ENCODE measurements at regions not wholly inside any gene's neighbourhood (a gene's known extent, or its start where the extent isn't known, plus 50 kb on each side); places are given as distances from the start of the nearest gene placed in this dataset.

GRCh38 chr17:77666462-77666861 lies 292.0 kb upstream of the TNRC6C start:
- DNase-seq (ENCODE audit: low spot score) = no peak
- Histone ChIP-seq H3K9me3 (peaks cover 0 to 7% of the 10 kb centered on the region in 2 donors), H3K4me1 (peaks cover 0 to 11% of the 10 kb centered on the region in 2 donors)

DNA sequence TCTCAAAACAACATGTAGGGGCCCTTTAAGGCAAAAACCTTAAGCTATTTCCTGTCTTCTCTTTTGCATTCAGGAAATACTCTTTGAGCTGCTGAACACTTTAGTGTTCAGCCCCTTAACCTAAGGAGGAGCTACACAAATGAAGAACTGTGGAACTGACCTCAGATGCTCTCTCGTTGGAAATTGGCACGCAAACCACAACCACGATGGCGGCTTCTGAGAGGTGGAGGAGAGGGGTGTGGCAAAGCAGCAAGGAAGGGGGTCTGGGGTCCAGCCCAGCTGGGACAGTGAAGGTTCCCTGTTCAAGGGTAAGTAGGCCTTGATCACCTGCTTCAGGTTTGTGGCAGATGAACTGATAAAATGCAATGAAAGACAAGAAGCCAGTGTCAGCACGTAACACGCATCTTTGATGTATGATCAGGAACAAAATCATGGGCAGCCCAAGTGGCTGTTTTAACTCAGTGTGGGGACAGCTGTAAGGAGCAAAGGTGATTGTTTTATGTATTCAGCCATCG lies 291.6 kb upstream of the TNRC6C start:
- Histone ChIP-seq H3K9me3 (peaks cover 0 to 7% of the 10 kb centered on the region in 2 donors), H3K4me3 (no peak overlapping the region), H3K36me3 (no peaks in the 10 kb centered on the region), H3K27ac (no peak overlapping the region), H3K27me3 (no peaks in the 10 kb centered on the region), H3K4me1 (peaks cover 0 to 11% of the 10 kb centered on the region in 2 donors)
- DNase-seq (ENCODE audit: low spot score) = no peak
- no peak for TF ChIP-seq CTCF (IDR thresholded peaks at IDR 0.05)

More at GRCh38 chr17:77666462-77666861, 292.0 kb upstream of the TNRC6C start:
- Histone ChIP-seq H3K27ac (no peak overlapping the region), H3K4me3 (no peak overlapping the region), H3K36me3 (no peaks in the 10 kb centered on the region), H3K27me3 (no peaks in the 10 kb centered on the region)
- no peak for TF ChIP-seq CTCF (IDR thresholded peaks at IDR 0.05)

DNA sequence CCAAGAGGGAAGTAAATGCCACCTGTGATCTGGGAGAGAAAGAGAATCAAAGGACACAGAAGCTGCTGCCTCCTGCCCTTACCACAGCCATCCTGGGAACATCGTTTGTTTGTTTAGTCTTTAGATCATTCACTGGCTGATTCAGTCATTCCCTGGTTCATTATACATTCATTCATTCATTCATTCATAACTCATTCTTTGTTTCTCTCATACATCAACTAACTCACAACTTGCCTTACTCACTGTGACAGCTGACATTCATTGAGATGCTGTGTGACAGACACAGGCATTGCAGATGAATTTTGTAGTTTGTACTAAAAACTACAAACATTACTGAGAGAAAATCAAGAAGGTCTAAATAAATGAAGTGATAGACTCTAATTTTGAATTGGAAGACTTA lies 291.0 kb upstream of the TNRC6C start:
- no peaks in the 10 kb centered on the region for H3K36me3 ChIP-seq
- no peak overlapping the region for H3K4me3 ChIP-seq
- H3K9me3 ChIP-seq = peaks cover 0 to 7% of the 10 kb centered on the region in 2 donors
- TF ChIP-seq CTCF (IDR thresholded peaks at IDR 0.05) = no peak
- H3K4me1 ChIP-seq = peaks cover 0 to 11% of the 10 kb centered on the region in 2 donors
- no peak overlapping the region for H3K27ac ChIP-seq
- no peak for DNase-seq (ENCODE audit: low spot score)
- no peaks in the 10 kb centered on the region for H3K27me3 ChIP-seq

DNA sequence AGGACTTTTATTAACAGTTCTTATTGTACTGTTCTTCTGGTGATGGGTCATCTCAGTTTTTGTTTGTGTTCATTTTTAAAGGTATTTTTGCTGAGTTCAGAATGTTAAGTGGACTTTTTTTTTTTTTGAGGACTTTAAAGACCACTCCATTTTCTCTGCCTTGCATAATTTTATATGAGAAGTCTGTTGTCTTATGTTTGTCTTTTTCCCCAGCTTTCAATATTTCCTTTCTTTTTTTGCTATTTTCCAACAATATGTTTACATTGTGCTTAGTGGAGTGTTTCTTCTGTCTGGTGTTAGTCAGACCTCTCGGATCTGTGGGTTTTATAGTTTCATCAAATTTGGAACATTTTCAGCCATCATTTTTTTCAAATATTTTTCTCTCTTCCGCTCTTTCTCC lies 290.0 kb upstream of the TNRC6C start:
- no peak for TF ChIP-seq CTCF (IDR thresholded peaks at IDR 0.05)
- no peaks in the 10 kb centered on the region for H3K27me3 ChIP-seq
- H3K4me1 ChIP-seq = peaks cover 0 to 11% of the 10 kb centered on the region in 2 donors
- H3K9me3 ChIP-seq = peaks cover 0 to 7% of the 10 kb centered on the region in 2 donors
- no peaks in the 10 kb centered on the region for H3K36me3 ChIP-seq
- H3K27ac ChIP-seq = no peak overlapping the region
- DNase-seq (ENCODE audit: low spot score) = no peak
- H3K4me3 ChIP-seq = no peak overlapping the region

- TF ChIP-seq CTCF (IDR thresholded peaks at IDR 0.05) = no peak
- Histone ChIP-seq H3K9me3 (peaks cover 0 to 7% of the 10 kb centered on the region in 2 donors), H3K27ac (no peak overlapping the region), H3K4me1 (peaks cover 0 to 15% of the 10 kb centered on the region in 2 donors), H3K27me3 (no peaks in the 10 kb centered on the region), H3K4me3 (no peak overlapping the region), H3K36me3 (no peaks in the 10 kb centered on the region)
- no peak for DNase-seq (ENCODE audit: low spot score)
These were observed 288.3 kb upstream of the TNRC6C start for GRCh38 chr17:77670173-77670572.

GRCh38 chr17:77674358-77674757 lies 284.1 kb upstream of the TNRC6C start:
- TF ChIP-seq CTCF (IDR thresholded peaks at IDR 0.05) = no peak
- Histone ChIP-seq H3K27ac (no peak overlapping the region), H3K4me3 (no peak overlapping the region), H3K4me1 (peaks cover 0 to 35% of the 10 kb centered on the region in 2 donors), H3K9me3 (no peaks in the 10 kb centered on the region), H3K27me3 (no peaks in the 10 kb centered on the region), H3K36me3 (no peaks in the 10 kb centered on the region)
- no peak for DNase-seq (ENCODE audit: low spot score)

Measured in right atrium auricular region (tissue), 2 donors.